HepG2 (cell line): ENCODE measurements at regions not wholly inside any gene's neighbourhood (a gene's known extent, or its start where the extent isn't known, plus 50 kb on each side); places are given as distances from the start of the nearest gene placed in this dataset.

ENCODE experiments used
- ATAC-seq: fragments of 200-7000 bp; cut with Tn5 transposase; 3 replicates; pipeline ENCODE4 v1.9.1; 2020; ENCODE audit warnings: mild to moderate bottlenecking, moderate library complexity
- BruUV-seq: library from RNA; stranded (reverse); fragments of 400-500 nt; replicated peaks from 2 replicates; lab custom pipeline; 2021; lab: Mats Ljungman, UMichigan
- CTCF ChIA-PET: fragments of 300-600 bp; formaldehyde crosslinking; extraction: SDS; loops from one replicate; lab custom pipeline; 2021; ENCODE audit warnings: low total read pairs, inconsistent platforms, low intra/inter-chr PET ratio; lab: Yijun Ruan, JAX
- POLR2A ChIA-PET: fragments of 350-600 bp; sonication (Branson Sonifier 250); formaldehyde crosslinking; loops from one replicate; lab custom pipeline; 2020; ENCODE audit warnings: antibody characterized with exemption, inconsistent platforms; lab: Yijun Ruan, JAX
- DNase-seq: peaks from one replicate; pipeline ENCODE4 v3.0.0-alpha.2; 2015; ENCODE audit warnings: low spot score
- FAIRE-seq: peaks from 3 replicates; lab custom pipeline; 2011; peaks lifted over from hg19 to GRCh38; lab: Jason Lieb, UNC
- H2AFZ ChIP-seq: one replicate; pipeline ENCODE4 v1.6.1; 2011; ENCODE audit warnings: low read length, inconsistent platforms
- H3K27ac ChIP-seq: fragments of 300-600 bp; 3 replicates; pipeline ENCODE4 v1.8.0; 2011; ENCODE audit warnings: mixed run types, mild to moderate bottlenecking, mixed read lengths, low read length, inconsistent platforms; ENCODE audit not compliant: insufficient read depth; ENCODE audit errors: extremely low read length
- H3K27me3 ChIP-seq, 2 experiments: fragments of 200-600 bp in 1 of 2; 2 replicates in 1 of 2; 3 replicates in 1 of 2; pipeline versions ENCODE4 v1.6.0 to v1.8.0; 2011; ENCODE audit warnings: low read length in 2 of 2, mild to moderate bottlenecking in 2 of 2, moderate library complexity in 2 of 2, inconsistent platforms in 1 of 2; ENCODE audit not compliant: insufficient read depth in 2 of 2, control insufficient read depth in 1 of 2
- H3K36me3 ChIP-seq, 2 experiments: fragments of 200-600 bp in 1 of 2; replicated peaks in 1 of 2; 2 replicates in 1 of 2; 3 replicates in 1 of 2; pipeline versions ENCODE4 v1.5.1 to v1.8.0; 2011; ENCODE audit warnings: low read length in 2 of 2, inconsistent platforms in 1 of 2; ENCODE audit not compliant: insufficient read depth in 2 of 2, control insufficient read depth in 1 of 2
- H3K4me1 ChIP-seq: 2 replicates; pipeline ENCODE4 v1.5.1; 2012; ENCODE audit warnings: low read length, inconsistent platforms; ENCODE audit not compliant: insufficient read depth
- H3K4me2 ChIP-seq: 2 replicates; pipeline ENCODE4 v1.6.0; 2011; ENCODE audit warnings: low read depth, low read length, inconsistent platforms
- H3K4me3 ChIP-seq, 3 experiments: fragments of 200-600 bp in 1 of 3; sonication (generic), shearing (Covaris generic) in 1 of 3; replicated peaks in 1 of 3; 2 replicates each; pipeline ENCODE4 v1.5.1; 2011 to 2016; ENCODE audit warnings: low read length in 3 of 3, inconsistent platforms in 2 of 3, low read depth in 2 of 3, mild to moderate bottlenecking in 2 of 3, control low read depth in 1 of 3, mixed read lengths in 1 of 3; ENCODE audit not compliant: insufficient read depth in 1 of 3
- H3K79me2 ChIP-seq: one replicate; pipeline ENCODE4 v1.6.1; 2011; ENCODE audit warnings: low read length, inconsistent platforms; ENCODE audit not compliant: insufficient read depth
- H3K9ac ChIP-seq: 2 replicates; pipeline ENCODE4 v1.6.0; 2011; ENCODE audit warnings: mild to moderate bottlenecking, low read depth, low read length, inconsistent platforms; ENCODE audit not compliant: insufficient read depth
- H3K9me3 ChIP-seq: 2 replicates; pipeline ENCODE4 v1.5.1; 2012; ENCODE audit warnings: mild to moderate bottlenecking, low read length
- H4K20me1 ChIP-seq: 2 replicates; pipeline ENCODE4 v1.6.0; 2011; ENCODE audit warnings: inconsistent platforms, mild to moderate bottlenecking, low read length, moderate library complexity; ENCODE audit not compliant: insufficient read depth
- BATF2 ChIP-seq: sonication (generic); formaldehyde crosslinking; IDR thresholded peaks from 2 replicates; pipeline ENCODE4 v1.8.0; 2022; ENCODE audit warnings: mild to moderate bottlenecking, missing genetic modification reagents, moderate library complexity
- BCL3 ChIP-seq: sonication (generic); formaldehyde crosslinking; IDR thresholded peaks from 2 replicates; pipeline ENCODE4 v1.5.1; 2020; ENCODE audit warnings: mild to moderate bottlenecking, missing genetic modification reagents, moderate library complexity
- CREM ChIP-seq, 2 experiments: sonication (generic) in 1 of 2; formaldehyde crosslinking in 1 of 2; IDR thresholded peaks; 2 replicates each; pipeline versions ENCODE4 v1.4.0 to v1.6.1; 2016 to 2020; ENCODE audit warnings: antibody characterized with exemption in 1 of 2, mild to moderate bottlenecking in 1 of 2, missing genetic modification reagents in 1 of 2
- FLYWCH1 ChIP-seq: sonication (generic); formaldehyde crosslinking; IDR thresholded peaks from 2 replicates; pipeline ENCODE4 v1.8.1; 2023; ENCODE audit warnings: mild to moderate bottlenecking, missing genetic modification reagents
- JARID2 ChIP-seq: sonication (generic); formaldehyde crosslinking; IDR thresholded peaks from 2 replicates; pipeline ENCODE4 v1.8.1; 2023; ENCODE audit warnings: missing genetic modification reagents, inconsistent platforms; ENCODE audit not compliant: insufficient replicate concordance
- RFX5 ChIP-seq: IDR thresholded peaks from 2 replicates; pipeline ENCODE4 v1.6.1; 2011; ENCODE audit warnings: low read depth, low read length, improper control_type of control experiment
- SRF ChIP-seq: IDR thresholded peaks from 2 replicates; pipeline ENCODE4 v1.6.1; 2011; ENCODE audit warnings: mild to moderate bottlenecking, low read depth, low read length, moderate library complexity
- ZNF777 ChIP-seq: sonication (generic); formaldehyde crosslinking; IDR thresholded peaks from 2 replicates; pipeline ENCODE4 v1.4.0; 2020; ENCODE audit warnings: missing genetic modification reagents
- ZNF839 ChIP-seq: sonication (generic); formaldehyde crosslinking; IDR thresholded peaks from 2 replicates; pipeline ENCODE4 v1.4.0; 2020; ENCODE audit warnings: missing genetic modification reagents, mild to moderate bottlenecking, borderline replicate concordance
- ZNF883 ChIP-seq: sonication (generic); formaldehyde crosslinking; IDR thresholded peaks from 2 replicates; pipeline ENCODE4 v1.5.1; 2020; ENCODE audit warnings: mild to moderate bottlenecking, missing genetic modification reagents; ENCODE audit errors: not compliant biosample characterization
- ZSCAN20 ChIP-seq: sonication (generic); formaldehyde crosslinking; IDR thresholded peaks from 2 replicates; pipeline ENCODE4 v1.4.0; 2020; ENCODE audit warnings: missing genetic modification reagents, mild to moderate bottlenecking, borderline replicate concordance
- ZZZ3 ChIP-seq: sonication (generic); formaldehyde crosslinking; IDR thresholded peaks from 2 replicates; pipeline ENCODE4 v1.4.0; 2020; ENCODE audit warnings: missing genetic modification reagents, mild to moderate bottlenecking, borderline replicate concordance
- in situ Hi-C: cut with HindIII; loops from 2 replicates; pipeline ENCODE4 v1.10.0; 2017; ENCODE audit warnings: low pct_unique_long_range_greater_than_20kb; ENCODE audit not compliant: extremely low pct_ligation_motif_present
- intact Hi-C: fragments of 100-400 bp; cut with micrococcal nuclease; formaldehyde crosslinking; loops from one replicate; pipeline ENCODE4 v1.10.0; 2022; ENCODE audit not compliant: unreplicated experiment
- TF ChIP-seq, protein P1 (sequence below): sonication (generic); formaldehyde crosslinking; IDR thresholded peaks from 2 replicates; pipeline ENCODE4 v1.5.0; 2020; ENCODE audit warnings: mild to moderate bottlenecking, missing genetic modification reagents

- TF ChIP-seq ZNF839 (CRISPR knock-in tag) (no peak), ZZZ3 (CRISPR knock-in tag) (no peak), SRF (no peak), BATF2 (CRISPR knock-in tag) (no peak), ZNF883 (CRISPR knock-in tag) (no peak), RFX5 (no peak), ZNF777 (CRISPR knock-in tag) (no peak), ZSCAN20 (CRISPR knock-in tag) (no peak), FLYWCH1 (CRISPR knock-in tag) (no peak), CREM (IDR thresholded peaks at IDR 0.05) (no peak), CREM (CRISPR knock-in tag; IDR thresholded peaks at IDR 0.05) (no peak), JARID2 (CRISPR knock-in tag) (no peak), BCL3 (CRISPR knock-in tag) (no peak)
- TF ChIP-seq, protein P1, sequence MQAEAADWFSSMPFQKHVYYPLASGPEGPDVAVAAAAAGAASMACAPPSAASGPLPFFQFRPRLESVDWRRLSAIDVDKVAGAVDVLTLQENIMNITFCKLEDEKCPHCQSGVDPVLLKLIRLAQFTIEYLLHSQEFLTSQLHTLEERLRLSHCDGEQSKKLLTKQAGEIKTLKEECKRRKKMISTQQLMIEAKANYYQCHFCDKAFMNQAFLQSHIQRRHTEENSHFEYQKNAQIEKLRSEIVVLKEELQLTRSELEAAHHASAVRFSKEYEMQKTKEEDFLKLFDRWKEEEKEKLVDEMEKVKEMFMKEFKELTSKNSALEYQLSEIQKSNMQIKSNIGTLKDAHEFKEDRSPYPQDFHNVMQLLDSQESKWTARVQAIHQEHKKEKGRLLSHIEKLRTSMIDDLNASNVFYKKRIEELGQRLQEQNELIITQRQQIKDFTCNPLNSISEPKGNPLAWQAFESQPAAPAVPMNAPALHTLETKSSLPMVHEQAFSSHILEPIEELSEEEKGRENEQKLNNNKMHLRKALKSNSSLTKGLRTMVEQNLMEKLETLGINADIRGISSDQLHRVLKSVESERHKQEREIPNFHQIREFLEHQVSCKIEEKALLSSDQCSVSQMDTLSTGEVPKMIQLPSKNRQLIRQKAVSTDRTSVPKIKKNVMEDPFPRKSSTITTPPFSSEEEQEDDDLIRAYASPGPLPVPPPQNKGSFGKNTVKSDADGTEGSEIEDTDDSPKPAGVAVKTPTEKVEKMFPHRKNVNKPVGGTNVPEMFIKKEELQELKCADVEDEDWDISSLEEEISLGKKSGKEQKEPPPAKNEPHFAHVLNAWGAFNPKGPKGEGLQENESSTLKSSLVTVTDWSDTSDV (CRISPR knock-in tag): no peak
- BruUV-seq: no TSS peak
- intact Hi-C loops: no loop called here
- Histone ChIP-seq H3K9ac (no peak overlapping the region), H2AFZ (no peak overlapping the region), H3K4me1 (no peaks in the 10 kb centered on the region), H3K27me3 (no peaks in the 10 kb centered on the region), H3K79me2 (no peaks in the 10 kb centered on the region), H3K4me2 (no peak overlapping the region), H3K9me3 (no peaks in the 10 kb centered on the region), H3K36me3 (no peaks in the 10 kb centered on the region), H3K27ac (no peak overlapping the region), H4K20me1 (no peaks in the 10 kb centered on the region), H3K4me3 (no peak overlapping the region)
- no peak for DNase-seq
- ATAC-seq: no peak
- in situ Hi-C loops: no loop called here
- POLR2A ChIA-PET: no interaction called here
- CTCF ChIA-PET: no interaction called here
- no peak for FAIRE-seq
Observed at GRCh38 chr3:117485841-117486240, 776.3 kb downstream of the TUSC7 start.
